Mammary epithelial cell (primary cell): ENCODE measurements at regions not wholly inside any gene's neighbourhood (a gene's known extent, or its start where the extent isn't known, plus 50 kb on each side); places are given as distances from the start of the nearest gene placed in this dataset.
A peak's percentile ranks its signal among the peaks of the same experiment; 100 is the strongest.

Experiments
- EZH2 ChIP-seq: IDR thresholded peaks from 2 replicates; pipeline ENCODE4 v1.6.1; 2012; ENCODE audit warnings: low read length, inconsistent platforms, borderline replicate concordance
- TF ChIP-seq, protein P1 (sequence below), 2 donors: IDR thresholded peaks in 1 of 2; conservative IDR thresholded peaks in 1 of 2; 2 replicates each; pipeline ENCODE4 v1.5.1; 2011 to 2012; ENCODE audit warnings: inconsistent platforms in 2 of 2, low read length in 2 of 2, mild to moderate bottlenecking in 2 of 2, control low read depth in 1 of 2, low read depth in 1 of 2; ENCODE audit not compliant: insufficient read depth in 1 of 2; ENCODE audit errors: extremely low read depth in 1 of 2

DNA sequence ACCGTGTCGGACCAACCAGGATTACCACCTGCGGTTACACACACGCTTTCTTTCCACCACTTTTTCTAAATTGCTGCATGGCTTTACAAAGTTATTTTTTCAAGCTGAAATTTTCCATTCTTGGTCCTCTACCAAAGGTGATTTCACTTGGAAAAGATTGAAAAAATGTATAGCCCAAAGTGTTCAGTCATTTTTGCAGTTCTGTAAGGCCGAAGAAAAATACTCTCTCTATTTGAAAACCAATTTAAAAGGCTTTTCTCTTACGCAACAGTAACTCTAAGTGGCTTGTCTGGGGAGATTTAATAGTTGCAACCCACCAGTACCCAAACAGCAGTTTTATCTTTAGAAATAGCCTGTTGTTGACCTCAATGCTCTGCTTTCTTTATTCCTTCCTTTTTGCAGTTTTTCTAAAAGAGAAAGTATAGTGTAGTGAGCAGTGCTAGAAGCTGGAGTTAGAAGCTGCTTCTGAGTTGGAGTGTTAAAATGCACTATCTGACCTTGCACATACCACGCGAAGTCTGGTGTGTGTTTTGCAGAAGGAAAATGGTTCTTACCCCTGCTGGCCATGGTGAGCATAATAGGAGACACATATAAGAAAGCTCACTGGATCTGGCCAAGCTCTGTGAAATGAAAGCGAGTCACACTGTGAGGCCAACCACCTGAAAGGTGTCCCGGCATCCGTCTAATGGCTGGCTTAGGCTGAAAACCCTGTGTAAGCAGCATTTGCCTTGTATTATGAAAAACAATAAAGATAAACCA lies 201.0 kb upstream of the ADRA1D start:
- TF ChIP-seq, protein P1, sequence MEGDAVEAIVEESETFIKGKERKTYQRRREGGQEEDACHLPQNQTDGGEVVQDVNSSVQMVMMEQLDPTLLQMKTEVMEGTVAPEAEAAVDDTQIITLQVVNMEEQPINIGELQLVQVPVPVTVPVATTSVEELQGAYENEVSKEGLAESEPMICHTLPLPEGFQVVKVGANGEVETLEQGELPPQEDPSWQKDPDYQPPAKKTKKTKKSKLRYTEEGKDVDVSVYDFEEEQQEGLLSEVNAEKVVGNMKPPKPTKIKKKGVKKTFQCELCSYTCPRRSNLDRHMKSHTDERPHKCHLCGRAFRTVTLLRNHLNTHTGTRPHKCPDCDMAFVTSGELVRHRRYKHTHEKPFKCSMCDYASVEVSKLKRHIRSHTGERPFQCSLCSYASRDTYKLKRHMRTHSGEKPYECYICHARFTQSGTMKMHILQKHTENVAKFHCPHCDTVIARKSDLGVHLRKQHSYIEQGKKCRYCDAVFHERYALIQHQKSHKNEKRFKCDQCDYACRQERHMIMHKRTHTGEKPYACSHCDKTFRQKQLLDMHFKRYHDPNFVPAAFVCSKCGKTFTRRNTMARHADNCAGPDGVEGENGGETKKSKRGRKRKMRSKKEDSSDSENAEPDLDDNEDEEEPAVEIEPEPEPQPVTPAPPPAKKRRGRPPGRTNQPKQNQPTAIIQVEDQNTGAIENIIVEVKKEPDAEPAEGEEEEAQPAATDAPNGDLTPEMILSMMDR (conservative IDR thresholded peaks at IDR 0.05 in 1 of 2, IDR thresholded peaks at IDR 0.05 in 1 of 2; ENCODE audit: extremely low read depth in 1 of 2, insufficient read depth in 1 of 2, low read depth in 1 of 2, low read length in 2 of 2): peak; percentile 41 to 49
- TF ChIP-seq EZH2: no peak
